GM23338 (cell line): ENCODE measurements at regions not wholly inside any gene's neighbourhood (a gene's known extent, or its start where the extent isn't known, plus 50 kb on each side); places are given as distances from the start of the nearest gene placed in this dataset.

Experiments
- ATAC-seq: fragments of 200-7000 bp; cut with Tn5 transposase; 3 replicates; pipeline ENCODE4 v1.9.1; 2020
- DNase-seq: peaks from one replicate; pipeline ENCODE4 v3.0.0-alpha.2; 2015; ENCODE audit warnings: low spot score
- H2AFZ ChIP-seq: fragments of 200-600 bp; sonication (generic); 2 replicates; pipeline ENCODE4 v1.8.0; 2016; ENCODE audit warnings: antibody characterized with exemption, mild to moderate bottlenecking, moderate library complexity
- H3F3A ChIP-seq: fragments of 200-600 bp; sonication (generic); replicated peaks from 2 replicates; pipeline ENCODE4 v1.8.0; 2017; ENCODE audit warnings: antibody characterized with exemption, mixed run types, low read depth
- H3K27ac ChIP-seq: fragments of 200-600 bp; sonication (generic); 2 replicates; pipeline ENCODE4 v1.6.1; 2016; ENCODE audit warnings: low read depth
- H3K27me3 ChIP-seq: fragments of 200-600 bp; sonication (generic); 2 replicates; pipeline ENCODE4 v1.8.0; 2016; ENCODE audit warnings: mild to moderate bottlenecking, mixed run types, moderate library complexity; ENCODE audit not compliant: insufficient read depth
- H3K36me3 ChIP-seq: fragments of 200-600 bp; sonication (generic); 2 replicates; pipeline ENCODE4 v1.8.0; 2016; ENCODE audit warnings: mild to moderate bottlenecking; ENCODE audit not compliant: insufficient read depth
- H3K4me1 ChIP-seq: fragments of 200-600 bp; sonication (generic); 2 replicates; pipeline ENCODE4 v1.8.0; 2016; ENCODE audit warnings: mild to moderate bottlenecking, moderate library complexity; ENCODE audit not compliant: insufficient read depth
- H3K4me2 ChIP-seq: fragments of 200-600 bp; sonication (generic); 2 replicates; pipeline ENCODE4 v1.7.1; 2017; ENCODE audit warnings: mixed run types
- H3K4me3 ChIP-seq: fragments of 200-600 bp; sonication (generic); 2 replicates; pipeline ENCODE4 v1.6.1; 2016; ENCODE audit warnings: mixed run types
- H3K79me2 ChIP-seq: fragments of 200-600 bp; sonication (generic); replicated peaks from 2 replicates; pipeline ENCODE4 v1.8.0; 2017; ENCODE audit warnings: mild to moderate bottlenecking; ENCODE audit not compliant: insufficient read depth
- H3K9me2 ChIP-seq: fragments of 200-600 bp; sonication (generic); 2 replicates; pipeline ENCODE4 v1.8.0; 2017; ENCODE audit not compliant: insufficient read depth
- H4K20me1 ChIP-seq: fragments of 200-600 bp; sonication (generic); replicated peaks from 2 replicates; pipeline ENCODE4 v1.8.0; 2017; ENCODE audit warnings: mild to moderate bottlenecking; ENCODE audit not compliant: insufficient read depth
- H3K27ac Mint-ChIP-seq: 2 replicates; pipeline ENCODE4 v1.8.0; 2020; ENCODE audit warnings: inconsistent platforms, mild to moderate bottlenecking, moderate library complexity, mixed read lengths
- H3K27me3 Mint-ChIP-seq: 3 replicates; pipeline ENCODE4 v1.8.0; 2022; ENCODE audit warnings: low read depth, mild to moderate bottlenecking, moderate library complexity, mixed read lengths, inconsistent platforms; ENCODE audit not compliant: insufficient read depth, poor library complexity
- H3K36me3 Mint-ChIP-seq: 3 replicates; pipeline ENCODE4 v1.8.0; 2021; ENCODE audit warnings: low read depth, mild to moderate bottlenecking, inconsistent platforms, moderate library complexity, mixed read lengths
- H3K4me1 Mint-ChIP-seq: 3 replicates; pipeline ENCODE4 v1.8.0; 2020; ENCODE audit warnings: mild to moderate bottlenecking, inconsistent platforms, mixed read lengths
- H3K4me3 Mint-ChIP-seq: 3 replicates; pipeline ENCODE4 v1.8.0; 2021; ENCODE audit warnings: moderate library complexity, mild to moderate bottlenecking, inconsistent platforms, mixed read lengths
- H3K9me3 Mint-ChIP-seq: 3 replicates; pipeline ENCODE4 v1.8.0; 2020; ENCODE audit warnings: moderate library complexity, mild to moderate bottlenecking, inconsistent platforms, mixed read lengths
- CREB1 ChIP-seq: fragments of 250-450 bp; sonication (Bioruptor Pico); IDR thresholded peaks from 2 replicates; pipeline ENCODE4 v1.5.0; 2020; ENCODE audit warnings: low read depth, mild to moderate bottlenecking, moderate library complexity
- ETS1 ChIP-seq: IDR thresholded peaks from 2 replicates; pipeline ENCODE4 v1.6.1; 2016; ENCODE audit warnings: antibody characterized with exemption
- EZH2 ChIP-seq: fragments of 200-600 bp; sonication (generic); IDR thresholded peaks from one replicate; pipeline ENCODE4 v1.8.0; 2017; ENCODE audit warnings: antibody characterized with exemption, mild to moderate bottlenecking, low read depth; ENCODE audit not compliant: unreplicated experiment
- EZH2phosphoT487 ChIP-seq: fragments of 200-600 bp; sonication (generic); IDR thresholded peaks from one replicate; pipeline ENCODE4 v1.8.1; 2018; ENCODE audit warnings: antibody characterized with exemption; ENCODE audit not compliant: unreplicated experiment
- POLR2AphosphoS5 ChIP-seq: IDR thresholded peaks from 2 replicates; pipeline ENCODE4 v1.6.1; 2016; ENCODE audit warnings: antibody characterized with exemption, low read depth
- REST ChIP-seq: IDR thresholded peaks from one replicate; pipeline ENCODE4 v1.6.1; 2018; ENCODE audit warnings: antibody characterized with exemption; ENCODE audit not compliant: unreplicated experiment
- STAT1 ChIP-seq: IDR thresholded peaks from one replicate; pipeline ENCODE4 v1.6.1; 2016; ENCODE audit warnings: antibody characterized with exemption; ENCODE audit not compliant: unreplicated experiment
- ZNF331 ChIP-seq: fragments of 250-450 bp; sonication (Bioruptor Pico); IDR thresholded peaks from 2 replicates; pipeline ENCODE4 v1.5.0; 2020; ENCODE audit warnings: low read depth, mild to moderate bottlenecking, moderate library complexity
- TF ChIP-seq, protein P1 (sequence below), 2 experiments: fragments of 200-600 bp in 1 of 2; sonication (generic) in 1 of 2; conservative IDR thresholded peaks; 2 replicates each; pipeline versions ENCODE4 v1.5.1 to v1.6.1; 2016 to 2017; ENCODE audit warnings: antibody characterized with exemption in 2 of 2, low read depth in 2 of 2, mild to moderate bottlenecking in 2 of 2, moderate library complexity in 1 of 2

DNA sequence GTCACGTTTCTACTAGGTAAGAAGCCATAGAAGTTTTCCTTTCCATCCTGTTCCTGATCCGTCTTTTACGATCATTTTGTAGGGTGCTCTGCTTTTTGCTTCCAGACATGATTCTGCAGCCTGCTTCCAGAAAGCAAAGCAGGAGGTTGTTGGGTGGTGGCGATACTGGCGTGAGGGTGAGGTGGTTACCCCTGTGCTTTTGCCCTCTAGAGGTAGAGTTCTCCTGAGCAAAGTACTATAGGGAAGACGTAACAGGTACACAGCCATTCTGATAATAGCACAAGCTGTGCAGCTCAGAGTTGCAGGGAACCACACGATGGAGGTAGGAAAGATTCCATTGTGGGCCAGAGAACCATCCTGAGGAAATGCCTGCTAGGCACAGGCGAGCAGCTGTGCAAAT is 186.0 kb downstream of the PAH start:
- H3K27me3 ChIP-seq = no peaks in the 10 kb centered on the region
- TF ChIP-seq EZH2phosphoT487 (no peak), STAT1 (no peak), ETS1 (no peak)
- TF ChIP-seq, protein P1, sequence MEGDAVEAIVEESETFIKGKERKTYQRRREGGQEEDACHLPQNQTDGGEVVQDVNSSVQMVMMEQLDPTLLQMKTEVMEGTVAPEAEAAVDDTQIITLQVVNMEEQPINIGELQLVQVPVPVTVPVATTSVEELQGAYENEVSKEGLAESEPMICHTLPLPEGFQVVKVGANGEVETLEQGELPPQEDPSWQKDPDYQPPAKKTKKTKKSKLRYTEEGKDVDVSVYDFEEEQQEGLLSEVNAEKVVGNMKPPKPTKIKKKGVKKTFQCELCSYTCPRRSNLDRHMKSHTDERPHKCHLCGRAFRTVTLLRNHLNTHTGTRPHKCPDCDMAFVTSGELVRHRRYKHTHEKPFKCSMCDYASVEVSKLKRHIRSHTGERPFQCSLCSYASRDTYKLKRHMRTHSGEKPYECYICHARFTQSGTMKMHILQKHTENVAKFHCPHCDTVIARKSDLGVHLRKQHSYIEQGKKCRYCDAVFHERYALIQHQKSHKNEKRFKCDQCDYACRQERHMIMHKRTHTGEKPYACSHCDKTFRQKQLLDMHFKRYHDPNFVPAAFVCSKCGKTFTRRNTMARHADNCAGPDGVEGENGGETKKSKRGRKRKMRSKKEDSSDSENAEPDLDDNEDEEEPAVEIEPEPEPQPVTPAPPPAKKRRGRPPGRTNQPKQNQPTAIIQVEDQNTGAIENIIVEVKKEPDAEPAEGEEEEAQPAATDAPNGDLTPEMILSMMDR (conservative IDR thresholded peaks at IDR 0.05; ENCODE audit: low read depth in 2 of 2) = peak in 1 of 2 experiments; percentile 35; a peak in 3 of 4 replicates
- H3K27ac Mint-ChIP-seq = no peak overlapping the region
- peaks cover 6% of the 10 kb centered on the region; the same call in 1 of the 2 replicates for H3K9me2 ChIP-seq
- no peak overlapping the region for H3K27ac ChIP-seq
- no peaks in the 10 kb centered on the region for H4K20me1 ChIP-seq
- H3K27me3 Mint-ChIP-seq = no peaks in the 10 kb centered on the region
- H3K36me3 Mint-ChIP-seq = no peaks in the 10 kb centered on the region; the same call in 2 of the 3 replicates
- no peak overlapping the region for H3K4me3 ChIP-seq
- 0 out of 3 replicates have a peak, but pooled peaks cover 2% of the 10 kb centered on the region for H3K9me3 Mint-ChIP-seq
- no peaks in the 10 kb centered on the region for H3K79me2 ChIP-seq
- no peaks in the 10 kb centered on the region for H3K36me3 ChIP-seq
- DNase-seq = peak; percentile 11
- peak; percentile 44 for ATAC-seq
- no peaks in the 10 kb centered on the region for H3K4me1 Mint-ChIP-seq
- H3K4me3 Mint-ChIP-seq = no peak overlapping the region
- no peaks in the 10 kb centered on the region for H3F3A ChIP-seq
- H2AFZ ChIP-seq = no peak overlapping the region
- no peaks in the 10 kb centered on the region for H3K4me1 ChIP-seq
- no peak overlapping the region for H3K4me2 ChIP-seq

DNA sequence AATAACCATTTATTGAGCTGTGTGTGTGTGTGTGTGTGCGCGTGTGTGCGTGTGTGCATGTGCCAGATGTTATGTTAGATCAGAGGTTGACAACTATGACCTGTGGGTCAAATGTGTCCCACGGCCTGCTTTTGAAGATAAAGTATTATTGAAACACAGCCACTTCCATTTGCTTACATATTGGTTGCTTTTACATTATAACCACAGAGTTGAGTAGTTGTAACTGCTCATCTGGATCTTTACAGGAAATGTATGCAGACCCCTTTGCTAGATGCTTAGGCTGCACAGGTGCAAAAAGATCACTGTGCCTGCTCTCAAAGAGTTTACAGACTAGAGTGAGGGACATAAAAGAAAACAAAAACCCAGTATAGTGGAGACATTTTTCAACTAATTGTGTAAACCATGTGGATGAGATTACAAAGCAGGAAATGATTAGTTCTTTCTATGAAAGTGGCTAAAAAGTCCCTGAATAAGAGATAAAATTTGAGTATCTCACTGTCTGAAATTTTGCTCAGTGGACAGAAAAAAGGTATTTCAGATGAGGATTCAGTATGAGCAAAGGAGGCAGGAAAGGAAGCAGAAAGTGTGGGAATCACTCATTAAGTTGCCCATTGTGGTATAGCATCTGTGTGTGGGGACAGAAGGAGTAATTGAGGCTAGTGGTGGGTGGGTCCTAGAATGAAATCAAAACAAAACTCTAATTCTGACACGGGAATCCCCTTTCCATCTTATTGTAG is 188.4 kb downstream of the PAH start:
- Mint-ChIP-seq H3K4me3 (no peak overlapping the region), H3K36me3 (no peaks in the 10 kb centered on the region), H3K4me1 (no peaks in the 10 kb centered on the region), H3K9me3 (no peaks in the 10 kb centered on the region), H3K27me3 (no peaks in the 10 kb centered on the region), H3K27ac (no peak overlapping the region)
- no peaks in the 10 kb centered on the region for H3K4me1 ChIP-seq
- ATAC-seq = no peak
- no peaks in the 10 kb centered on the region for H3K27me3 ChIP-seq
- no peak for DNase-seq
- H4K20me1 ChIP-seq = no peaks in the 10 kb centered on the region
- no peaks in the 10 kb centered on the region for H3K36me3 ChIP-seq
- no peak overlapping the region for H3K27ac ChIP-seq
- no peak overlapping the region for H2AFZ ChIP-seq
- peaks cover 6% of the 10 kb centered on the region; the same call in 1 of the 2 replicates for H3K9me2 ChIP-seq
- no peaks in the 10 kb centered on the region for H3F3A ChIP-seq
- no peak overlapping the region for H3K4me3 ChIP-seq
- no peak overlapping the region for H3K4me2 ChIP-seq
- no peaks in the 10 kb centered on the region for H3K79me2 ChIP-seq
- TF ChIP-seq POLR2AphosphoS5 (no peak), STAT1 (no peak), EZH2phosphoT487 (no peak), ZNF331 (CRISPR knock-in tag) (no peak), REST (no peak), CREB1 (CRISPR knock-in tag) (no peak), EZH2 (no peak)
- TF ChIP-seq, protein P1 (conservative IDR thresholded peaks at IDR 0.05; ENCODE audit: low read depth in 2 of 2) = no peak
